ENCODE measurements at regions not wholly inside any gene's neighbourhood (a gene's known extent, or its start where the extent isn't known, plus 50 kb on each side); places are given as distances from the start of the nearest gene placed in this dataset.

DNA sequence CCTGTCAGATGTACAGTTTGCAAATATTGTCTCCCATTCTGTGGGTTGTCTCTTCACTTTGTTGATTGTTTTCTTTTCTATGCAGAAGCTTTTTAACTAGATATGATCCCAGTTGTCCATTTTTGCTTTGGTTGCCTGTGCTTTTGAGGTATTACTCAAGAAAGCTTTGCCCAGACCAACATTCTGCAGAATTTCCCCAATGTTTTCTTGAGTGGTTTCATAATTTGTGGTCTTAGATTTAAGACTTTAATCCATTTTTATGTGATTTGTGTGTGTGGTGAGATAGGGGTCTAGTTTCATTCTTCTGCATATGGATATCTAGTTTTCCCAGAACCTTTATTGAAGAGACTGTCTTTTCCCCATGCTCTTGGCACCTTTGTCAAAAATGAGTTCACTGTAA, 116.9 kb downstream of the DUSP10 start:
- no peak for DNase-seq (ENCODE audit: low read depth)
- TF ChIP-seq, protein P1, sequence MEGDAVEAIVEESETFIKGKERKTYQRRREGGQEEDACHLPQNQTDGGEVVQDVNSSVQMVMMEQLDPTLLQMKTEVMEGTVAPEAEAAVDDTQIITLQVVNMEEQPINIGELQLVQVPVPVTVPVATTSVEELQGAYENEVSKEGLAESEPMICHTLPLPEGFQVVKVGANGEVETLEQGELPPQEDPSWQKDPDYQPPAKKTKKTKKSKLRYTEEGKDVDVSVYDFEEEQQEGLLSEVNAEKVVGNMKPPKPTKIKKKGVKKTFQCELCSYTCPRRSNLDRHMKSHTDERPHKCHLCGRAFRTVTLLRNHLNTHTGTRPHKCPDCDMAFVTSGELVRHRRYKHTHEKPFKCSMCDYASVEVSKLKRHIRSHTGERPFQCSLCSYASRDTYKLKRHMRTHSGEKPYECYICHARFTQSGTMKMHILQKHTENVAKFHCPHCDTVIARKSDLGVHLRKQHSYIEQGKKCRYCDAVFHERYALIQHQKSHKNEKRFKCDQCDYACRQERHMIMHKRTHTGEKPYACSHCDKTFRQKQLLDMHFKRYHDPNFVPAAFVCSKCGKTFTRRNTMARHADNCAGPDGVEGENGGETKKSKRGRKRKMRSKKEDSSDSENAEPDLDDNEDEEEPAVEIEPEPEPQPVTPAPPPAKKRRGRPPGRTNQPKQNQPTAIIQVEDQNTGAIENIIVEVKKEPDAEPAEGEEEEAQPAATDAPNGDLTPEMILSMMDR (IDR thresholded peaks at IDR 0.05; ENCODE audit: low read depth, low read length, missing control alignments), result no peak
- no peak overlapping the region for H3K4me3 ChIP-seq (ENCODE audit: low read depth, low read length)

DNA sequence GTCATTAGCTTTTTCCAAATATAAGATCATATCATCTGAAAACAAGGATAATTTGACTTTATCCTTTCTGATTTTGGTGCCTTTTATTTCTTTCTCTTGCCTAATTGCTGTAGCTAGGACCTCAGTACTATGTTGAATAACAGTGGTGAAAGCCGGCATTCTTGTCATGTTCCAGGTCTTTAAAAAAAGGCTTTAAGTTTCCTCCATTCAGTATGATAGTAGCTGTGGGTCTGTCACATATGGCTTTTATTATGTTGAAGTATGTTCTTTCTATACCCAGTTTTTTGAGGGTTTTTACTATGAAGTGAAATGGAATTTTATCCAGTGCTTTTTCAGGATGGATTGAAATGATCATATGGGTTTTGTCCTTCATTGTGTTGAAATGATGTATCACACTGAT, 115.8 kb downstream of the DUSP10 start:
- no peak overlapping the region for H3K4me3 ChIP-seq (ENCODE audit: low read depth, low read length)
- DNase-seq (ENCODE audit: low read depth), result no peak
- TF ChIP-seq, protein P1 (IDR thresholded peaks at IDR 0.05; ENCODE audit: low read depth, low read length, missing control alignments), result no peak

DNA sequence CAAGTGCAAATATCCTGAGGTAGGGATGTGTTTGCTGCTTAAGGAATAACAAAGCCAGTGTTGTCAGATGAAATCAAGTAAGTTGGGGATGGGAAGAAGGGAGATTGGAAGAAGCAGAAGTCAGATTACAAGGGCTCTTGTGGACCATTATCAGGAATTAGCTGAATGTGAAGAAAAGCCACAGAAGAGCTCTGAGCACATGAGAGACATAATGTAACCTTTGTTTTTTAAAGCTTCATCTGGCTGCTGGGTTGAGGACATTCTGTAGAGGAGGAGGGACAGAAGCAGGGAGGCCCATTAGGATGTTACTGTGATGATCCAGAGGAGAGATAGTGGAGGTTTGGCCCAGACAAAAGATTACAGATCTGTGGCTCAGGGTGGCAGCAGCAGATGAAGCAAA, 111.7 kb downstream of the DUSP10 start:
- TF ChIP-seq, protein P1 (IDR thresholded peaks at IDR 0.05; ENCODE audit: low read depth, low read length, missing control alignments), result no peak
- no peak overlapping the region for H3K4me3 ChIP-seq (ENCODE audit: low read depth, low read length)
- DNase-seq (ENCODE audit: low read depth), result no peak

DNA sequence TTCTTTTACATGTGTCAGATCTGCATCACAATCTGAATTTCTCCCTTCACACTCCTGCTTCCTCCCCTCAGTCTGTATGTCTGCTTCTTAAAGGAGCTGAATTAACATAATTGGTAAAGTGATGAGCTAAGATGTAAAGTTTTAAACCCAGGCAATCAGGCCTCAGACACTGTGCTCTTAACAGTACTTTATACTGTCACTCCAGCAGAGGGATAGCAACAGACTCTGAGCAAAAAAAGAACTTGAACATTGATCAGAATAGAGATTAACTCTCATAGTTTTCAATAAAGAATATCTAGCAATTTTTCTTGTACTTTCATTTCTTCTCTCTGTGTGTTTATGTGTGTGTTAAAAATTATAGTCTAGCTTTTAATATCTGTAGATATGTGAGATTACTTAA, 110.3 kb downstream of the DUSP10 start:
- H3K4me3 ChIP-seq (ENCODE audit: low read depth, low read length), result no peak overlapping the region
- TF ChIP-seq, protein P1 (IDR thresholded peaks at IDR 0.05; ENCODE audit: low read depth, low read length, missing control alignments), result no peak
- no peak for DNase-seq (ENCODE audit: low read depth)

DNA sequence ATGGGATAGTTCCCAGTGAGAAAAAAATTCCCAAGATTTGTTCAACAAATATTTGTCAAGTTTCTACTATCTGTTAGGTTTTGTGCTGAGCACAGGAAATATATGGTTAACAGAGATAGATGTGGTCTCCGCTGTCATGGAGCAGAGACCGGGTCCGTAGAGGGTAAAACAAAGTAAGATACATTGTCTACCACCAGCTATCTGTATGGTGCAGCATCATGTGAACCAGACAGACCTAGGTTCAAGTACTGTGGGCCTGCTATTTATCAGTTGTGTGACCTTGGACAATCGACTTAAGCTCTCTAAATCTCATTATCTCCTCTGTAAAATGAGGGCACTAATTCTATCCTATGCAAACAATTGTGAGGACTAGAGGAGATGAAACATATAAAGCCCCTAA, 109.8 kb downstream of the DUSP10 start:
- no peak for DNase-seq (ENCODE audit: low read depth)
- no peak overlapping the region for H3K4me3 ChIP-seq (ENCODE audit: low read depth, low read length)
- TF ChIP-seq, protein P1 (IDR thresholded peaks at IDR 0.05; ENCODE audit: low read depth, low read length, missing control alignments), result no peak

DNA sequence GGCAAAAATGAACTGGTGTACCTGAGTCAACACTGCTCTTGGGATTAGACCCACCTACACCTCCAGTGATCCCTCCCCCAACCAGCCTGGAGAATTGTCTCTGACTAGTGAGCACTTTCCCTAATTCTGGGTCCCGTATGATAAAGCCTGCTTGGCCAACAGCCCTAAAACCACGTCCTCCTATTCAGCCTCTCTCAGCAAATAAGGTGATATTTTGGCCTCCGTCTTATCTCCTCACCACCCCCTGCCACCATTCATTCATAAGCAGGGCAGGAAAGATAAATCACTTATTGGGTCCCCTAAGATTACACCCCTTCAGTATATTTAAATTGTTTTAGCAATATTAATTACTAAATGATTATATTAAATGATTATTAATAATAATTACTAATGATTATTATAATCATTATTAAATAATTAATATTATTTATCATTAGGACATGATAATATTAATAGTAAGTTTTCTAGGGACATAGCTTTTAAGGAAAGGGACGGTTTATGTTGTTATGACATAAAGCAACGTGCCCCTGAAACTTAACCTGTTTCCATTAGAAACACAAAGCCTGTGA, 108.0 kb downstream of the DUSP10 start:
- TF ChIP-seq, protein P1 (IDR thresholded peaks at IDR 0.05; ENCODE audit: low read depth, low read length, missing control alignments), result no peak
- no peak for DNase-seq (ENCODE audit: low read depth)
- H3K4me3 ChIP-seq (ENCODE audit: low read depth, low read length), result no peak overlapping the region

DNA sequence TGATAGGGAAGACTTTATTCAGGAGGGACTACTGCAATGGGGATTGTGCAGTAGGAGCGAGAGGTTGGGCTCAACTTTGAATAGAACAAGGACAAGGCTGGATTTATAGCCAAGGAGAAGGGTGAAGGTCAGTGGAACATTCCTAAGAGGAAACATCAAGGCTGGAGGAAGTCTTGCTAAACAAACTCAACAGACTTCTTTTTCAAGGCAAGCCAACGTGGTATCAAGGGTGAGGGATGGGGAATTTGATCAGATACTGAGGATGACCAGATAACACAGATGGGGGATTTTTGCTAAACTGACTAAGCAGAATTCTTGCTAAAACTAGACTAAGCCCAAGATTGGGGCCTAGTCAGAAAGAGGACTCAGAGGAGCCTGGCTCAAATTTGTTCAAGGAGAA, 107.3 kb downstream of the DUSP10 start:
- no peak overlapping the region for H3K4me3 ChIP-seq (ENCODE audit: low read depth, low read length)
- no peak for DNase-seq (ENCODE audit: low read depth)
- TF ChIP-seq, protein P1 (IDR thresholded peaks at IDR 0.05; ENCODE audit: low read depth, low read length, missing control alignments), result no peak
